Left forelimb (tissue), 1 donor: ENCODE measurements at regions not wholly inside any gene's neighbourhood (a gene's known extent, or its start where the extent isn't known, plus 50 kb on each side); places are given as distances from the start of the nearest gene placed in this dataset.
"Not testable (repeated sequence)": the region's sequence is repeated elsewhere in the genome, so short reads cannot be mapped to it uniquely, and the experiment has no call there.

Experiments
- DNase-seq: peaks from one replicate; pipeline ENCODE4 v3.0.0-alpha.2; 2018; ENCODE audit warnings: low spot score

- not testable (repeated sequence) for DNase-seq
These were observed 216.8 kb upstream of the CDKN2B start for GRCh38 chr9:22225856-22226255.

- no peak for DNase-seq
These were observed 218.6 kb upstream of the DMRTA1 start for GRCh38 chr9:22227986-22228385.

GRCh38 chr9:22228542-22228941 is 218.1 kb upstream of the DMRTA1 start:
- DNase-seq: no peak

GRCh38 chr9:22229069-22229468 is 217.6 kb upstream of the DMRTA1 start:
- DNase-seq: no peak

- DNase-seq: not testable (repeated sequence)
These were observed 215.3 kb upstream of the DMRTA1 start for GRCh38 chr9:22231309-22231708.

- no peak for DNase-seq
These were observed 213.7 kb upstream of the DMRTA1 start for GRCh38 chr9:22232971-22233370.

GRCh38 chr9:22237497-22238363 is 208.9 kb upstream of the DMRTA1 start:
- DNase-seq: no peak

- DNase-seq: no peak
These were observed 207.6 kb upstream of the DMRTA1 start for GRCh38 chr9:22238809-22239684.

GRCh38 chr9:22240619-22241018 is 206.0 kb upstream of the DMRTA1 start:
- no peak for DNase-seq

GRCh38 chr9:22241024-22241423 is 205.6 kb upstream of the DMRTA1 start:
- no peak for DNase-seq

- no peak for DNase-seq
These were observed 205.0 kb upstream of the DMRTA1 start for GRCh38 chr9:22241611-22242010.

GRCh38 chr9:22244139-22245011 is 202.2 kb upstream of the DMRTA1 start:
- DNase-seq: no peak

GRCh38 chr9:22255337-22255736 is 191.3 kb upstream of the DMRTA1 start:
- DNase-seq: no peak

GRCh38 chr9:22256381-22256780 is 190.2 kb upstream of the DMRTA1 start:
- no peak for DNase-seq

GRCh38 chr9:22257026-22257816 is 189.4 kb upstream of the DMRTA1 start:
- no peak for DNase-seq

- no peak for DNase-seq
These were observed 181.6 kb upstream of the DMRTA1 start for GRCh38 chr9:22265038-22265437.

GRCh38 chr9:22265534-22265933 is 181.1 kb upstream of the DMRTA1 start:
- no peak for DNase-seq

GRCh38 chr9:22274477-22274876 is 172.1 kb upstream of the DMRTA1 start:
- no peak for DNase-seq

GRCh38 chr9:22278426-22278825 is 168.2 kb upstream of the DMRTA1 start:
- DNase-seq: no peak

- no peak for DNase-seq
These were observed 167.0 kb upstream of the DMRTA1 start for GRCh38 chr9:22279636-22280035.

GRCh38 chr9:22285066-22285465 is 161.6 kb upstream of the DMRTA1 start:
- DNase-seq: no peak
